ENCODE measurements at regions not wholly inside any gene's neighbourhood (a gene's known extent, or its start where the extent isn't known, plus 50 kb on each side); places are given as distances from the start of the nearest gene placed in this dataset.
A peak's percentile ranks its signal among the peaks of the same experiment; 100 is the strongest.
"Not testable (repeated sequence)": the region's sequence is repeated elsewhere in the genome, so short reads cannot be mapped to it uniquely, and the experiment has no call there.

- Histone ChIP-seq H3K36me3 (no peaks in the 10 kb centered on the region), H3K4me1 (ENCODE audit: low read depth) (peaks cover 31% of the 10 kb centered on the region), H3K27me3 (no peaks in the 10 kb centered on the region), H3K9me3 (ENCODE audit: low read depth) (no peaks in the 10 kb centered on the region), H3K4me3 (no peak overlapping the region), H3K27ac (peak overlapping the region; percentile 5)
- peak; percentile 10 for TF ChIP-seq CTCF (IDR thresholded peaks at IDR 0.05; ENCODE audit: low read depth, low read length)
- DNase-seq (ENCODE audit: low read depth in 1 of 2, low spot score in 1 of 2), result peak; percentile 45 to 84
Measured at GRCh38 chr20:53677447-53678314, 84.0 kb upstream of the ZNF217 start.

GRCh38 chr20:53676987-53677386 lies 83.3 kb upstream of the ZNF217 start:
- H3K27ac ChIP-seq, result no peak overlapping the region
- no peaks in the 10 kb centered on the region for H3K27me3 ChIP-seq
- no peak for DNase-seq (ENCODE audit: low read depth in 1 of 2, low spot score in 1 of 2)
- H3K9me3 ChIP-seq (ENCODE audit: low read depth), result no peaks in the 10 kb centered on the region
- peaks cover 31% of the 10 kb centered on the region for H3K4me1 ChIP-seq (ENCODE audit: low read depth)
- no peaks in the 10 kb centered on the region for H3K36me3 ChIP-seq
- H3K4me3 ChIP-seq, result no peak overlapping the region
- TF ChIP-seq CTCF (IDR thresholded peaks at IDR 0.05; ENCODE audit: low read depth, low read length), result no peak

GRCh38 chr20:53676519-53676822 lies 82.8 kb upstream of the ZNF217 start:
- Histone ChIP-seq H3K9me3 (ENCODE audit: low read depth) (no peaks in the 10 kb centered on the region), H3K4me3 (no peak overlapping the region), H3K4me1 (ENCODE audit: low read depth) (peaks cover 31% of the 10 kb centered on the region), H3K27me3 (no peaks in the 10 kb centered on the region), H3K36me3 (no peaks in the 10 kb centered on the region), H3K27ac (no peak overlapping the region)
- TF ChIP-seq CTCF (IDR thresholded peaks at IDR 0.05; ENCODE audit: low read depth, low read length), result no peak
- DNase-seq (ENCODE audit: low read depth in 1 of 2, low spot score in 1 of 2), result no peak

- Histone ChIP-seq H3K36me3 (no peaks in the 10 kb centered on the region), H3K27me3 (no peaks in the 10 kb centered on the region), H3K9me3 (ENCODE audit: low read depth) (no peaks in the 10 kb centered on the region), H3K4me1 (ENCODE audit: low read depth) (peaks cover 5% of the 10 kb centered on the region), H3K4me3 (no peak overlapping the region), H3K27ac (no peak overlapping the region)
- DNase-seq (ENCODE audit: low read depth in 1 of 2, low spot score in 1 of 2), result no peak
- no peak for TF ChIP-seq CTCF (IDR thresholded peaks at IDR 0.05; ENCODE audit: low read depth, low read length)
Measured at GRCh38 chr20:53672484-53673129, 79.0 kb upstream of the ZNF217 start.

- TF ChIP-seq CTCF (IDR thresholded peaks at IDR 0.05; ENCODE audit: low read depth, low read length), result no peak
Measured at GRCh38 chr20:53671370-53671769, 77.7 kb upstream of the ZNF217 start.

GRCh38 chr20:53669517-53670313 lies 76.1 kb upstream of the ZNF217 start:
- not testable (repeated sequence) for H3K27me3 ChIP-seq; H3K9me3 ChIP-seq (ENCODE audit: low read depth); H3K4me3 ChIP-seq; H3K27ac ChIP-seq; H3K4me1 ChIP-seq (ENCODE audit: low read depth); DNase-seq (ENCODE audit: low read depth in 1 of 2, low spot score in 1 of 2); H3K36me3 ChIP-seq

More at GRCh38 chr20:53671370-53671769, 77.7 kb upstream of the ZNF217 start:
- no peak for DNase-seq (ENCODE audit: low read depth in 1 of 2, low spot score in 1 of 2)
- no peaks in the 10 kb centered on the region for H3K36me3 ChIP-seq
- H3K27ac ChIP-seq, result no peak overlapping the region
- H3K4me3 ChIP-seq, result no peak overlapping the region
- no peaks in the 10 kb centered on the region for H3K9me3 ChIP-seq (ENCODE audit: low read depth)
- H3K27me3 ChIP-seq, result no peaks in the 10 kb centered on the region
- no peaks in the 10 kb centered on the region for H3K4me1 ChIP-seq (ENCODE audit: low read depth)
